ENCODE measurements at regions not wholly inside any gene's neighbourhood (a gene's known extent, or its start where the extent isn't known, plus 50 kb on each side); places are given as distances from the start of the nearest gene placed in this dataset.

- TF ChIP-seq SIN3A (IDR thresholded peaks at IDR 0.05; ENCODE audit: borderline replicate concordance, insufficient read depth, low read length) (no peak), POLR2AphosphoS5 (IDR thresholded peaks at IDR 0.05; ENCODE audit: low read depth, low read length) (no peak), TAF1 (IDR thresholded peaks at IDR 0.05; ENCODE audit: borderline replicate concordance, insufficient read depth, low read length) (no peak)
- TF ChIP-seq, protein P1, sequence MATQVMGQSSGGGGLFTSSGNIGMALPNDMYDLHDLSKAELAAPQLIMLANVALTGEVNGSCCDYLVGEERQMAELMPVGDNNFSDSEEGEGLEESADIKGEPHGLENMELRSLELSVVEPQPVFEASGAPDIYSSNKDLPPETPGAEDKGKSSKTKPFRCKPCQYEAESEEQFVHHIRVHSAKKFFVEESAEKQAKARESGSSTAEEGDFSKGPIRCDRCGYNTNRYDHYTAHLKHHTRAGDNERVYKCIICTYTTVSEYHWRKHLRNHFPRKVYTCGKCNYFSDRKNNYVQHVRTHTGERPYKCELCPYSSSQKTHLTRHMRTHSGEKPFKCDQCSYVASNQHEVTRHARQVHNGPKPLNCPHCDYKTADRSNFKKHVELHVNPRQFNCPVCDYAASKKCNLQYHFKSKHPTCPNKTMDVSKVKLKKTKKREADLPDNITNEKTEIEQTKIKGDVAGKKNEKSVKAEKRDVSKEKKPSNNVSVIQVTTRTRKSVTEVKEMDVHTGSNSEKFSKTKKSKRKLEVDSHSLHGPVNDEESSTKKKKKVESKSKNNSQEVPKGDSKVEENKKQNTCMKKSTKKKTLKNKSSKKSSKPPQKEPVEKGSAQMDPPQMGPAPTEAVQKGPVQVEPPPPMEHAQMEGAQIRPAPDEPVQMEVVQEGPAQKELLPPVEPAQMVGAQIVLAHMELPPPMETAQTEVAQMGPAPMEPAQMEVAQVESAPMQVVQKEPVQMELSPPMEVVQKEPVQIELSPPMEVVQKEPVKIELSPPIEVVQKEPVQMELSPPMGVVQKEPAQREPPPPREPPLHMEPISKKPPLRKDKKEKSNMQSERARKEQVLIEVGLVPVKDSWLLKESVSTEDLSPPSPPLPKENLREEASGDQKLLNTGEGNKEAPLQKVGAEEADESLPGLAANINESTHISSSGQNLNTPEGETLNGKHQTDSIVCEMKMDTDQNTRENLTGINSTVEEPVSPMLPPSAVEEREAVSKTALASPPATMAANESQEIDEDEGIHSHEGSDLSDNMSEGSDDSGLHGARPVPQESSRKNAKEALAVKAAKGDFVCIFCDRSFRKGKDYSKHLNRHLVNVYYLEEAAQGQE (IDR thresholded peaks at IDR 0.05; ENCODE audit: insufficient read depth in 1 of 2, low read depth in 2 of 2, low read length in 2 of 2) = no peak
Measured at GRCh38 chr2:120787822-120788700, 52.4 kb downstream of the GLI2 start.
